HG02588 (cell line): ENCODE measurements at regions not wholly inside any gene's neighbourhood (a gene's known extent, or its start where the extent isn't known, plus 50 kb on each side); places are given as distances from the start of the nearest gene placed in this dataset.
"Not testable (repeated sequence)": the region's sequence is repeated elsewhere in the genome, so short reads cannot be mapped to it uniquely, and the experiment has no call there.

Experiments used
- ATAC-seq: cut with Tn5 transposase; IDR thresholded peaks from one replicate; pipeline ENCODE4 v1.9.1; 2021; ENCODE audit warnings: mild to moderate bottlenecking, moderate library complexity; ENCODE audit not compliant: unreplicated experiment

GRCh38 chrX:94576367-94577004 is 902.5 kb downstream of the FAM133A start:
- ATAC-seq, result no peak

GRCh38 chrX:94600077-94600476 is 926.1 kb downstream of the FAM133A start:
- no peak for ATAC-seq

DNA sequence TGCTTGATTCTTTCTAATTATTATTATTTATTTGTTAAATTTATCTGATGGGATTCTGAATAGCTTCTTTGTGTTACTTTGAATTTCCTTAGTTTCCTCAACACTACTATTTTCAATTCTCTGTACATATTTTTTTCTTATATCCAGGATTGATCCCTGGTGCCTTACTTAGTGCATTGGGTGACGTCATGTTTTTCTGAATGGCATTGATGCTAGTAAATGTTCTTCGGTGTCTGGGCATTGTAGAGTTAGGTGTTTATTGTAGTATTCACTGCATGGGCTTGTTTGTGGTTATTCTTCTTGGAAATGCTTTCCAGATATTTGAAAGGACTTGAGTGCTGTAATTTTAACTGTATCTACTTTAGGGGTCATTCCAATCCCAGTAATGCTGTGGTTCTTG is 938.1 kb downstream of the FAM133A start:
- no peak for ATAC-seq

DNA sequence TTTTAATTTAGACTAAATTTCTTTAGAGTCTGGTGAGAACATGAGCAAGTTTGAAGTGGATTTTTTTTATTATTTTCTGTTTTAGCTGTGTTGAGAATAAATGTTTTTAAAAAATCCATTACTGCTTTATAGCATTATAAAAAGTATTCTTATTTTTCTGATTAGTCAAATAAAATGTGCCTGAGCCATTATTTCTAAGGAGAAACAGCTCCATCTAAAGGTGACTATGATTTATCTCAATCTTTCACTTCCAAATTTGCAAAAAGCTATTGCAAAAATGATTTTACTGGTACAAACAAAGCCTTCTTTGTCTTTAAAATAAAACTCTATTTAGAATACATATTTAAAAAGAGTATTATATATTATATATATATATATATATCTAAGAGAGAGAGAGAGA is 959.2 kb downstream of the FAM133A start:
- ATAC-seq, result no peak

DNA sequence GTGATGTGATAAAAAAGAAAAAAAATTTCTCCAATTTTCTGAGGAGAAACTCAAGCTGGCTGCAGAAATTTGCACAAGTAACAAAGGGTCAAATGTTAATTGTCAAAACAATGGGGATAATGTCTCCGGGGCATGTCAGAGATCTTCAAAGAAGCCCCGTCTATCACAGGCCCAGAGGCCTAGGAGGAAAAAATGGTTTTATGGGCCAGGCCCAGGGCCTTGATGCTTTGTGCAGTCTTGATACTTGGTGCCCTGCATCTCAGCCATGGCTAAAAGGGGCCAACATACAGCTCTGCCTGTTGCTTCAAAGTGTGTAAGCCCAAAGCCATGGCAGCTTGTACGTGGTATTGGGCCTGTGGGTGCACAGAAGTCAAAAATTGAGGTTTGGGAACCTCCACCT is 961.0 kb downstream of the FAM133A start:
- ATAC-seq, result no peak

DNA sequence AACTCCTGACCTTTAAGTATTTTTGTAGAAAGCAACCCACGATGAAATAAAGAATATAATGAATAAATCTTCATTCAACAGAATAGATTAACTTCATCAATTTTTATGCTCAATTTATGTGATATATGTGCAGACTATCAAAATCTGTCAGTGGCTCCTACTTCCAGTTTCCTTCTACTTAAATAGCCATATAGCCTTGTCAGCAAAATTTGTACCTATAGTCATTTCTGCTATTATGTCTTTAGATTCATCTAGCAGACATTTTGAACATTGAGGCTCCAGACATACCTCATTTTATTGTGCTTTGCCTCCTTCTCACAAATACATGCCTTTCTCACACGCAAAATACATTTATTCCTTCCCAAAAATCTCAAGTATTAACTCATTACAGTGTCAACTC is 971.7 kb downstream of the FAM133A start:
- no peak for ATAC-seq

DNA sequence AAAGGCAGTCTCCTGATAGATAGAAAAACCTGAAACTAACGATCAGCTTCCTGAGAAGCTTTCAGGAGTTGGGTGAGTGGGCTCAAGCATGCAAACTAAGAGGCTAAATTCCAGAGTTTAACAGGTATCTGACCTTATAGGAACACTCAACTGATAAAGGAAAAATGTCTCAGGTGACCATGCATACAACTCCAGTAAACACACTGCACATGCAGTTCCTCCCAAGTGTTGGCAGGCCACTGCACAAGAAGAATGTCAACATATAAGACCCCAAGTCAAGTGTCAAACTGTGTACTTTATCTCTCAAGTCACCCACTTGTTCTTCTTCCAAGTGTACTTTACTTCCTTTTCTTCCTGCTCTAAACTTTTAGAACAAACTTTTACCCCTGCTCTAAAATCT is 981.2 kb downstream of the FAM133A start:
- ATAC-seq, result no peak

- no peak for ATAC-seq
Measured at GRCh38 chrX:94662689-94663088, 988.7 kb downstream of the FAM133A start.

DNA sequence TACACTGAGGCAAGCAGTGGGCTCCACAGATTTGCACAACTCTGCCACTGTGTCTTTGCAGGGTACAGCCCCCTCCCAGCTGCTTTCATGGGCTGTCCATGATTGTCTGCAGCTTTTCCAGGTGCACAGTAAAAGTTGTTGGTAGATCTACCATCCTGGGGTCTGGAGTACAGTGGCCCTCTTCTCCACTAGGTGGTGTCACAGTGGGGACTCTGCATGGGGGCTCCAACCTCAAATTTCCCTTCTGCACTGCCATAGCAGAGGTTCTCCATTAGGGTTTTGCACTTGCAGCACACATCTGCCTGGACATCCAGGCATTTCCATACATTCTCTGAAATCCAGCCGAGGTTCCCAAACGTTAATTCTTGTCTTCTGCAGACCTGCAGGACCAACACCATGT is 1002.3 kb downstream of the FAM133A start:
- ATAC-seq, result no peak

DNA sequence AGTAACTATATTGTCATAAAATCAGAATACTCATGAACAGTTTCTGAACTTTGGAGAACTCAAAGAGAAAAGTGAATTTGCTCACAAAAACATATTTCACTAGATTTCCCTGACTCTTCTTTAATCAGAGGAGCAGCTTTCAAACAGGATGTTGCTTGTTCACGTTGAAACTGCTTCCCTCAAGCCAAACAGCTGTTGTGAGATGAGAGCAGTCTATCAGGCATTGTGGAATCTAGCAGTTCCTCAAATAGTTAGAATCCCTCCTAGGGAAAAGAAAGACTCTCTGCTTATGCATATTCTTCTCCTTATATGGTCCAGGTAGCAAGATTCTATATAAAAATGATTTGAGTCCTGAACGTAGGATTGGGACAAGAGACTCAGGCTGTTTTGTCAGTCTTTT is 1012.1 kb downstream of the FAM133A start:
- ATAC-seq, result no peak

- ATAC-seq, result no peak
Measured at GRCh38 chrX:94695910-94696309, 1021.9 kb downstream of the FAM133A start.

- not testable (repeated sequence) for ATAC-seq
Measured at GRCh38 chrX:94704348-94705256, 1030.6 kb downstream of the FAM133A start.

- no peak for ATAC-seq
Measured at GRCh38 chrX:94721386-94721785, 1047.4 kb downstream of the FAM133A start.

DNA sequence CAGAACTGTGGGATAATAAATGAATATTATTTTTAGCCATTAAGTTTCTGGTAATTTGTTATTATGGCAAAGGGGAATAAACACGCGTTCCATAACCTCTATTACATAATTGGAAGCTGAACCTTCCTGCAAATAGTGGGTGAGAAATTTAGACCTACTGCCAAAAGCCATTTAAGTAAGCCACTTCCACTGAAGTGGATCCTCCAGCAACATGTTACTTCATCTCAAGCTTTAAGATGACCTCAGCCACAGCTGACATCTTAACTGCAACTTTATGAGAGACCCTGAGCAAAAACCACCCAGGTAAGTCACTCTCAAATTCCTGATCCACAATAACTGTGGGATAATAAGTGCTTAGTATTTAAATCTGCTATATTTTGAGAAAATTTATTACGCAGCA is 1048.6 kb downstream of the FAM133A start:
- no peak for ATAC-seq

GRCh38 chrX:94742772-94743171 is 1068.8 kb downstream of the FAM133A start:
- ATAC-seq, result no peak

GRCh38 chrX:94743478-94743877 is 1069.5 kb downstream of the FAM133A start:
- no peak for ATAC-seq

- no peak for ATAC-seq
Measured at GRCh38 chrX:94744786-94745185, 1070.8 kb downstream of the FAM133A start.

DNA sequence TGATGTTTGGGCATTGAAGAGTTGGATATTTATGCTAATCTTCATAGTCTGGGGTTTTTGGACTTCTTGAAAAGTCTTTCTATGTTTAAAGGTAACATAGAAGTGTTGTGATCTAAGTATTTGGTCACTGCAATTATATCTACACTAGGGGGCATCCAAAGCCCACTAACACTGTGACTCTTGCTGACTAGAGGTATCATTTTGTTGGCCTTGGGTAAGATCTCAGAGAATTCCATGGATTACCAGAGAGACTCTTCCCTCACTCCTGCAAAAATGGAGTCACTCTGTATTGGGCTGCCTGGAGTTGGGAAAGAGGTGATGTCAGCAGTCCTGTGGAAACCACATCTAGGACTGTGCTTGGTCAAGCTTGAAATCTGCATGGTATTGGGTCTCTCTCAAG is 1077.6 kb downstream of the FAM133A start:
- no peak for ATAC-seq

- no peak for ATAC-seq
Measured at GRCh38 chrX:94752434-94753169, 1078.6 kb downstream of the FAM133A start.

- ATAC-seq, result no peak
Measured at GRCh38 chrX:94758130-94758529, 1084.1 kb downstream of the FAM133A start.

DNA sequence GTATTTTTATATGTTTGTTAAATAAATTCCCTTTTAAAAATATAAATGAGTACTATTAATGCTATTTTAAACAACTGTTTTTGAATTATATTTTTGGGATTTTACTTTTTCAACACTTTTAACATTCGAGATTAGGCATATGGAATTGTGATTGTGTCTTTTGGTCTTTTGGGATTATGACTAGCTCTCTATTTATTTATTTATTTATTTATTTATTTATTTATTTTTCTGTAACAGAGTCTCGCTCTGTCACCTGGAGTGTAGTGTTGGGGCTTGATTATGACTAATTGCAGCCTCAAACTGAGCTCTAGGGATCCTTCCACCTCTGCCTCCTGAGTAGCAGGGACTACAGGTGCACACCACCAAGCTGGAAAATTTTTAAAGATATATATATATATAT is 1101.6 kb downstream of the FAM133A start:
- no peak for ATAC-seq

DNA sequence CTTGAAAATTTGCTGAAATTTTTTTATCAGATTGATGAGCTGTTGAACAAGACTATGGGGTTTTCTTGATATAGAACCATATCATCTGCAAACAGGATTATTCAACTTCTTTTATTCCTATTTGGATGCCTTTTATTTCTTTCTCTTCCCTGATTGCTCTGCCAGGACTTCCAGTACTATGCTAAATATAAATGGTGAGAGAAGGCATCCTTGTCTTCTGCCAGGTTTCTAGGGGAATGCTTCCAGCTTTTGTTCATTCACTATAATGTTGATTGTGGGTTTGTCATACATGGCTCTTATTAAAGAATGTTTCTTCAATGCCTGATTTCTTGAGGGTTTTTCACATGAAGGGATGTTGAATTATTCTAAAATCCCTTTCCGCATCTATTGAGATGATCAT is 1139.5 kb downstream of the FAM133A start:
- ATAC-seq, result no peak
